ENCODE measurements at regions not wholly inside any gene's neighbourhood (a gene's known extent, or its start where the extent isn't known, plus 50 kb on each side); places are given as distances from the start of the nearest gene placed in this dataset.

- DNase-seq = no peak
These were observed 58.9 kb downstream of the DIRAS3 start for GRCh38 chr1:67991546-67991945.

DNA sequence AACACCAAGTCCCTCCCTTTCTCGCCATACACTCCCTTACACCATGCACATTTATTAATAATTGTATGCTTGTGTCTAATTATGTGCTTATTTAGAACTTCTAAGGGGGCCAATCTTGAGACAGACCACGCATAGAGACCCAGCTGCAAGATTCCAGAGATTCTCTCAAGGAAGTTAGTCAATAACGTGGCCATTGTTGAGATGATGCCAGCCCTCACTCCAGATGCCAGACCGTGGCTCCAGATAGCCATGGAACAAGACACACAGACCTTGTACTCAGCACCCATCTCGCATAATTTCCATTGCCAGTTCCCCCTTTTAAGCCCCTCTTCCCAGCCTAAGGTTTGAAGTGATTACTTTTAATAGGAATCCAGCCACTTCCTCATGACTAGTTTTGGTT lies 62.4 kb downstream of the DIRAS3 start:
- no peak for DNase-seq

- no peak for DNase-seq
These were observed 63.2 kb downstream of the DIRAS3 start for GRCh38 chr1:67987046-67987799.

- DNase-seq = no peak
These were observed 66.6 kb downstream of the DIRAS3 start for GRCh38 chr1:67983867-67984266.

GRCh38 chr1:67980028-67980427 lies 70.4 kb downstream of the DIRAS3 start:
- no peak for DNase-seq

DNA sequence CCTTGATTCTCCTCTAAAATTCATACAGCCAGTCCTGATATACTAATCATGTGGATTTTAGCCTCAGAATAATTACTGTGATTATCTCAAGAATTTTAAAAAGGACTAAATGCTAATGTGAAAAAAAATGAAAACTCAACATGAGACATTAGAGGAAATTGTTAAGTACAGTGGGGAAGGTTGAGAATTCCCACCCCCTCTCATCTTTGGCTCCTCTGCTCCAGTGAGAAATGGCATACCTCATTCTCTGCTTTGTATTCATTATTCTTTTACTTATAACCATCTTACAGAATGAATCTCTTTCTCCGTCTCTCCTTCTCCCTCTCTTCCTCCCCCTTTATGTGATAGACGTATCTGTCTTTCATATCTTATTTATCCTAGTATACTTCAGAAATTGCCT lies 70.9 kb downstream of the DIRAS3 start:
- DNase-seq = no peak

GRCh38 chr1:67978890-67979516 lies 71.4 kb downstream of the DIRAS3 start:
- no peak for DNase-seq

DNA sequence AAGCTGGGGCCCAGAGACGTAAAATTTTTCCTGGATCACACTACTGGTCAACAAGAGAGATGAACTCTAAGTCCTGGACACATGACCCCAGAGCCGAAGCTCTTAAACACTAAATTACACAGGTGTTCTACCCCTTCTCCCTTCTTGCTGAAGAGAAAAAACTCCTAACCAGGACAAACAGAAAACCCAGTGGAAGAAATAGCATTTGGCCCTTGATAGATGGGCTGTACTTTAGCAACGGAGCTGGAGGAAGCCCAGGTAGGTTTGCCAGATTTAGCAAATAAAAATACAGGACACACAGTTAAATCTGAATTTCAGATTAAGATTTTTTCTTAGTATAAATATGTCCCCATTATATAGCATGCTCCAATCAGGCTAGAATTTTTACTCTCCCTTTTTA lies 72.7 kb downstream of the DIRAS3 start:
- no peak for DNase-seq

- no peak for DNase-seq
These were observed 77.4 kb downstream of the DIRAS3 start for GRCh38 chr1:67973051-67973450.

DNA sequence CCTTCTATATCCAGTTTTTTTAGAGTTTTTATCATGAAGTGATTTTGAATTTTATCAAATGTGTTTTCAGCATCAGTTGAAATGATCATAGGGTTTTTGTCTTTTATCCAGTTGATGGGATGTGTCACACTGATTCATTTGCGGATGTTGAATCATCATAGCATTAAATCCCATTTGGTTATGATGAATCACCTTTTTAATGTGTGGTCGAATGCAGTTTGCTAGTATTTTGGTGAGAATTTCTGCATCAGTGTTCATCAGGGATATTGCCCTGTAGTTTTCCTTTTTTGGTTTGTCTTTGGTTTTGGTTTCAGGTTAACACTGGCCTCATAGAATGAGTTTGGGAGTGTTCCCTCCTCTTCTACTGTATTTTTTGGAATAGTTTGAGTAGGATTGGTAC lies 80.3 kb downstream of the DIRAS3 start:
- DNase-seq = no peak

GRCh38 chr1:67969446-67969845 lies 81.0 kb downstream of the DIRAS3 start:
- no peak for DNase-seq

DNA sequence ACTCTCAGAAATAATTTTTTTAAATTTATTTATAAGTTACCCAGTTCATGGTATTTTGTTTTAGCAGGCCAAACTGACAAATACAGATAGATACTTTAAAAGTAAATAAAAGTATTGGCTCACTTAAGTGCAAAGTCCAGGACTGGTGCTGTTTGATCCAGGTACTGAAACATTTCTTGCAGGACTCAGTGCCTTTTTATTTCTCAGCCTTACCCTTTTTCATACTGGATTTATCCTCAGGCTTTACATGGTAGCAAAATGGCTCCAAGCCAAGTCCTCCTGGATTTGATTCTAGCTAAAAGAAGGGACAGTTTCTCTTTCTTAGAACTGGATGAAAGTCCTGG lies 83.8 kb downstream of the DIRAS3 start:
- no peak for DNase-seq

DNA sequence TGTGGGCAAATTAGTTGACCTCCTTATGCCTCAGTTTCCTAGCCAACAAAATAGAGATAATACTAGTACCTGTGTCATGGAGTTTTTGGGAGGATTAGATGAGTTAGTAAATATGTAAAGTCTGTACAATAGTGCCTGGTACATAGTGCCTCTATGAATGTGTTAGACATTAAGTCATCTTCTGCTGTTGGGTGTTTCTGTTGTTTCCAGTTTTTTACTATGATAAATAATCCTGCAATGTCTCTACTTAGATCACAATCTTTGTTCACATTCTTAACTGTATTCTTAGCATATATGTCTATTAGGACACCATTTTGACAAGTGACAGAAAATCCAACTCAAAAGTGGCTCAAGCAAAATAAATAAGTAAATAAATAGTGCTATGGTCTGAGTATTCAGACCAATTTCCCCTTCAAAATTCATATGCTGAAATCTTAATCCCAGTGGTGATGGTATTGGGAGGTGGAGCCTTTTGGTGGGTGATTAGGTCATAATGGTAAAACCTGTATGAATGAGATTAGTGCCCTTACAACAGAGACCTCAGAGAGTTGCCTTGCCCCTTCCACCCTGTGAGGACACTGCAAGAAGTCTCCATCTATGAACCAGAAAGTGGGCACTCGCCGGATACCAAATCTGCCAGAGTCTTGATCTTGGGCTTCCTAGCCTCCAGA lies 84.3 kb downstream of the DIRAS3 start:
- no peak for DNase-seq

DNA sequence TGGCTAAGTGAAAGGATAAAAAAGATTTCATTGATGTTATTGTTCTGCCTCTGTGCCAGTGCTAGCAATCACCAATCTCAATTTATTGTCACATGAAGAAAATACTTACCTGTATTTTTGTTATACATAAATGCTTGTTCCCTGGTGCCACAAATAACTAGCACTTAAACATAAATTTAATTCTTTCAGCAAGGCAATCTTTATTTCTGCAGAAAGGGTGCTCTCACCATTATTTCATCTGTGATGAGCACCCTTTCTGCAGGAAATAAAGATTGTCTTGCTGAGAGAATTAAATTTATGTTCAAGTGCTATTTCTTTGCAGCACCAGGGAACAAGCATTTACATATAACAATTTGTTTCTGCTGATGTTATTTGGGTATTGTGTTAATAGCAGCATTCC lies 87.2 kb downstream of the DIRAS3 start:
- no peak for DNase-seq

DNA sequence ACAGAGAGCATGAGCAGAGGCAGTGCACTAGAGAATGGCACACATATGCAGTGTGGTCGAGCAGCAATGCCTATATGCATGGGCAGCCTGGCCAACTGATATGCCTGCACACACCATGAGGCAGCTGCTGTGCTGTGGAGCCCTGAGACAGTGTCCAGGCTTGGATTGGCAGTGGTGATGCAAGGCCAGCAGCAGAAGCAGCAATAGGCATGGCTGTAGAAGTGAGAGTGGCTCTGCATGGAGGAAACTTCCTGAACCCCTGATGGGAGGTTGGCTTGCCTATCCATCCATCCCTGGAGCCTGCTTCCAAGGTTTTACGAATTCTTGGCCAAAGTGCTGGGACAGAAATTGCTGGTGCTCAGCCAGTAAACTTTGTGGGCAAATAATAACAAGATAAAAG lies 89.7 kb downstream of the DIRAS3 start:
- DNase-seq = no peak

GRCh38 chr1:67958472-67958871 lies 92.0 kb downstream of the DIRAS3 start:
- DNase-seq = peak; percentile 85

- peak; percentile 10 for DNase-seq
These were observed 93.4 kb downstream of the DIRAS3 start for GRCh38 chr1:67957066-67957465.

DNA sequence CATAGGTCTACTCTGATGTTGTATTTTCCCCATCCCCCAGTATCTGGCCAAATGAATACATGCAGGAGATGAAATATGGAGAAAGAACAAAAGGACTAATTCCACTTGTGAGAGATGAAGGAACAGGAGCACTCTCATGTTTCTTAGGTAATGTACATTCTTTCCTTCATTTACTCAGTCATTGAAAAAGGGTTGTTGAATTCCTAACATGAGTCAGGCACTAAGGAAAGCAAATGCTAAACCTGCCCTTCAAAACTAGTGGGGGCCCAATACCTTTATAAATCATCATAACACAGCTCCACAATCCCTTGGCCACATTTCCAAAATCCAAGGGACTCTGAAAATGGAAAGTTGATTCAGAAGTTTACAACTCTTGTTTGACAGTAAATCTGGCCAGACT lies 94.3 kb downstream of the DIRAS3 start:
- DNase-seq = no peak

DNA sequence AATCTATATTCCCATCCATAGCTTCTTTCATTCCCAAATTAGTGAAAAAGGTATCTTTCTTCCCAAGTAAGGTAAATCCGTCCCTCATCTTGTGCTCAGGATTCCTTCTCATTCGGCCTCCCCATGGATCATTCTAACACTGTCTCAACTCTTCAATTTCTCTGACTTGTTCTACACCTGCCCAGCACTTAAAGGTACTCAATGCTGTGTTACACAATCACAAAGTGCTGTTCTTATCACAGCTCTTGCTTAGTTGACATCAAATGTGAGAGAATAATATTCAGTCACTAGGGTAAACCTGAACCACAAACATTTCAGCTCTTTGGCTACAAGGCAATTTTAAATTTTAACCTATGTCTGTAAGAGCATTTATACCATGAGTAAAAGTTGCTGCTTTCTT lies 94.8 kb downstream of the DIRAS3 start:
- DNase-seq = no peak

DNA sequence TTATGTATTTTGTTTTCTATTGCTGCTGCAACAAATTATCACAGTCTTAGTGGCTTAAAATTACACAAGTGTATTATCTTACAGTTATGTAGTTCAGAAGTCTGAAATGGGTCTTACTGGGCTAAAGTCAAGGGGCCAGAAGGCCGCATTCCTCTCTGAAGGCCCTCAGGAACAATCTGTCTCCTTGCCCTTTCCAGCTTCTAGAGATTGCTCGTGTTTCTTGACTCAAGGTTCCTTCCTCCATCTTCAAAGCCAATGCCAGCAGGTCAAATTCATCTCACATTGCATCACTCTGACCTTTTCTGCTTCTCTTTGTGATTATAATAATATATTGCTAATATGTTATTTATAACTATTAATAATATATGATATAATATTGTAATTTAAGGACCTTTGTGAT lies 97.1 kb downstream of the DIRAS3 start:
- DNase-seq = no peak

GRCh38 chr1:67952071-67952470 lies 98.4 kb downstream of the DIRAS3 start:
- no peak for DNase-seq

GRCh38 chr1:67951014-67951413 lies 99.4 kb downstream of the DIRAS3 start:
- no peak for DNase-seq

DNA sequence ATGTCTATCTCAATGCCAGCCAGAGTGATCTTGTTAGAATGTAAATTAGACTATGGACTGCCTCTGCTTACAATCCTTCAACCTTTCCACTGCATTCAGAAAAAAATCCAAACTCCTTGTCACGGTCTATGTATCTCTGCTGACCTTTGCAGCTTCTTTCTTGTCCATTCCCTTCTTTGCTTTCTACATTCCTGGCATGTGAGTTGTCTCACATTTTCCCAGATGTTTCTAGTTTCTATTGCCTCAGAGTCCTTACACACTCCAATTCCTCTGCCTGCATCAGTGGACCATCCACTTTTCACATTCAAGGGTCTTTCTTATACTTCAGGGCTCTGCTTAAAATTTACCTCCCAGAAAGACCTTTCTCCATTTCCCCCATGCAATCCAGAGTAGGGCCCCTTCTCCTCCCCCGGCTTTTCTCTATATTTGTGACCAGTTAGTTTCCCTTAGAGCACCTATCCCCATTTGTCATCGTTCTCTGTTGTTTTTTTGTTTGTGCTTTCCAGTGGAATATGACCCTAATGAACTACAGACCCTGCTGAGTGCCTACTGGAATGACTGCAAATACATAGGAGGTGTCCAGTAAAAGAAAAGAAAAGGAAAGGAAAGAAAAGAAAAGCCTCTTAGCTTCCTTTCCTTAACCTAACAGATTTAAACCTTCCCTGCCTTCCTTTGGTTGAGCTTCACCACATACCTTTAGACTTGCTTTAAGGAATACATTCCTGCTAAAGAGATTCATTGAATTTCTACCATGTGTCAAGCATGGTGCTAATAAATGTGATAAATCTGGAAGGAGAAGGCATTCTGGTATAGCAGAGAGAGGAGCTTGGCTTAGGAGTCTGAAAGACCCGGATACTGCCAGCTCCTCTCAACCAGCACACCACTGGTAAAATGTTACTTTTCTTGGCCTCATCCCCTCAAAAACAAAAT lies 102.0 kb downstream of the DIRAS3 start:
- DNase-seq = no peak

Measured in NCI-H69 (cell line).